Gastrocnemius medialis (tissue), 4 donors: ENCODE measurements at regions not wholly inside any gene's neighbourhood (a gene's known extent, or its start where the extent isn't known, plus 50 kb on each side); places are given as distances from the start of the nearest gene placed in this dataset.
"Not testable (repeated sequence)": the region's sequence is repeated elsewhere in the genome, so short reads cannot be mapped to it uniquely, and the experiment has no call there.

ENCODE experiments used
- ATAC-seq, 2 donors: fragments of 150-250 bp; one replicate each; pipeline ENCODE4 v1.9.1; 2016
- DNase-seq, 2 donors: peaks; one replicate each; pipeline ENCODE4 v3.0.0-alpha.2; 2019
- H3K27ac ChIP-seq, 4 donors: fragments of 200-600 bp; sonication (generic); 1 replicate in 1 of 4; 2 replicates in 3 of 4; pipeline ENCODE4 v1.5.1; 2016 to 2018; ENCODE audit warnings: mild to moderate bottlenecking in 2 of 4, moderate library complexity in 1 of 4
- H3K27me3 ChIP-seq, 3 donors: fragments of 200-600 bp; sonication (generic) in 2 of 3; 1 replicate in 1 of 3; 2 replicates in 2 of 3; pipeline versions ENCODE4 v1.5.1 to v1.6.0; 2016 to 2019; ENCODE audit warnings: mild to moderate bottlenecking in 1 of 3, moderate library complexity in 1 of 3
- H3K36me3 ChIP-seq, 2 donors: fragments of 200-600 bp; sonication (generic) in 1 of 2; one replicate each; pipeline ENCODE4 v1.5.1; 2017 to 2018
- H3K4me1 ChIP-seq, 2 donors: fragments of 200-600 bp; sonication (generic) in 1 of 2; one replicate each; pipeline ENCODE4 v1.5.1; 2016 to 2017; ENCODE audit warnings: mild to moderate bottlenecking in 2 of 2
- H3K4me3 ChIP-seq, 4 donors: fragments of 200-600 bp; sonication (generic) in 3 of 4; 1 replicate in 1 of 4; 2 replicates in 3 of 4; pipeline ENCODE4 v1.5.1; 2016 to 2019; ENCODE audit warnings: mild to moderate bottlenecking in 2 of 4
- H3K9me3 ChIP-seq, 3 donors: fragments of 200-600 bp; sonication (generic) in 2 of 3; 1 replicate in 1 of 3; 2 replicates in 2 of 3; pipeline ENCODE4 v1.5.1; 2016 to 2019
- POLR2A ChIP-seq, 2 donors: fragments of 450-650 bp; IDR thresholded peaks; one replicate each; pipeline ENCODE4 v1.6.1; 2017; ENCODE audit warnings: antibody characterized with exemption in 2 of 2, mild to moderate bottlenecking in 2 of 2, moderate library complexity in 2 of 2
- in situ Hi-C, 4 donors: fragments of 200-750 bp; cut with MboI; loops; one replicate each; pipeline versions ENCODE4 v1.15.0 to v1.8.0; 2017; ENCODE audit warnings: low sequenced_read_pairs in 4 of 4
- intact Hi-C: fragments of 100-400 bp; cut with DNase I; formaldehyde crosslinking; loops from one replicate; pipeline ENCODE4 v1.15.1; 2023; ENCODE audit warnings: low total_unique reads
- TF ChIP-seq, protein P1 (sequence below), 5 experiments: fragments of 450-650 bp in 3 of 5; fragments of 200-600 bp in 2 of 5; sonication (generic) in 2 of 5; IDR thresholded peaks in 4 of 5; conservative IDR thresholded peaks in 1 of 5; 1 replicate in 4 of 5; 2 replicates in 1 of 5; pipeline ENCODE4 v1.5.1; 2016 to 2019; ENCODE audit warnings: antibody characterized with exemption in 5 of 5, mild to moderate bottlenecking in 3 of 5, moderate library complexity in 3 of 5

GRCh38 chr16:86076606-86077005, 177.6 kb downstream of the IRF8 start:
- H3K4me1 ChIP-seq: no peaks in the 10 kb centered on the region
- no peak overlapping the region for H3K27ac ChIP-seq
- TF ChIP-seq, protein P1, sequence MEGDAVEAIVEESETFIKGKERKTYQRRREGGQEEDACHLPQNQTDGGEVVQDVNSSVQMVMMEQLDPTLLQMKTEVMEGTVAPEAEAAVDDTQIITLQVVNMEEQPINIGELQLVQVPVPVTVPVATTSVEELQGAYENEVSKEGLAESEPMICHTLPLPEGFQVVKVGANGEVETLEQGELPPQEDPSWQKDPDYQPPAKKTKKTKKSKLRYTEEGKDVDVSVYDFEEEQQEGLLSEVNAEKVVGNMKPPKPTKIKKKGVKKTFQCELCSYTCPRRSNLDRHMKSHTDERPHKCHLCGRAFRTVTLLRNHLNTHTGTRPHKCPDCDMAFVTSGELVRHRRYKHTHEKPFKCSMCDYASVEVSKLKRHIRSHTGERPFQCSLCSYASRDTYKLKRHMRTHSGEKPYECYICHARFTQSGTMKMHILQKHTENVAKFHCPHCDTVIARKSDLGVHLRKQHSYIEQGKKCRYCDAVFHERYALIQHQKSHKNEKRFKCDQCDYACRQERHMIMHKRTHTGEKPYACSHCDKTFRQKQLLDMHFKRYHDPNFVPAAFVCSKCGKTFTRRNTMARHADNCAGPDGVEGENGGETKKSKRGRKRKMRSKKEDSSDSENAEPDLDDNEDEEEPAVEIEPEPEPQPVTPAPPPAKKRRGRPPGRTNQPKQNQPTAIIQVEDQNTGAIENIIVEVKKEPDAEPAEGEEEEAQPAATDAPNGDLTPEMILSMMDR (IDR thresholded peaks at IDR 0.05 in 4 of 5, conservative IDR thresholded peaks at IDR 0.05 in 1 of 5): no peak
- no peak for DNase-seq
- intact Hi-C loops (no loop called here), in situ Hi-C loops (loop anchor here in 3 of 4 donors (5.0 to 10.0 kb wide), 3 partner anchors 438 to 448 kb away; partner anchors contain the start of gene FOXF1 (in 1 of the 3))
- no peaks in the 10 kb centered on the region for H3K9me3 ChIP-seq
- H3K4me3 ChIP-seq: no peak overlapping the region
- ATAC-seq: no peak
- H3K36me3 ChIP-seq: no peaks in the 10 kb centered on the region
- peaks cover 0 to 30% (median 8%) of the 10 kb centered on the region in 3 donors for H3K27me3 ChIP-seq

DNA sequence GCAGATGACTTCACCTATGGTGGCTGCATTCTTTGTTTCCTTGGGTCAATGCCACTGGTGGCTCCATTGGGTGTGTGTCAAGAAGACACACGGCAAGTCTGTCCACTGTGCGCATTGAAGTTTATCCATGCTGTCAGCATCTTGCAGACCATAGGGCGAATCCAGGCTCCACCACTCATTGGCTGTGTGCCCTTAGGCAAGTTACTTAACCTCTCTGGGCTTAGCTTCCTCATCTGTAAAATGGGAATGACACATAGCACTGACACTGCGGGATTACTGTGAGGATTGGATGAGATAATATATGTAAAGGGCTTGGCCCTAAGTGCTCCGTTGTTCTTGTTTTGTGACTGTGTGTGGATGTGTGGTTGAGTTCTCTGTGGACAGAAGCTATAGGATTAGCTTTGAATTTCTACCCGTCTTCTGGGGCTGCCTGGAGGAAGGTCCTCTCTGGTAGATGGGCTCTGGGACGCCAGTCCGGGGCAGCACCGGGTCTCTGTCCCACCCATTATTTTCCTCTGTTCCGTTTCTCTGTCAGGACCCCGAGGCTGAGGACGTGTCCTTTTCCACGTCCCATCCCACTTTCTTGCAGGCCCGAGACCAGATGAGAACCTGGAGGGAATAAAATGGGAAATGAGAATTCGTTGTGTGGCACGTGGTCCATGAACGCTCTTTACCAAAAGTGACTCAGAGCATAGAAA, 178.4 kb downstream of the IRF8 start:
- Histone ChIP-seq H3K27me3 (peaks cover 0 to 33% (median 8%) of the 10 kb centered on the region in 3 donors), H3K27ac (no peak overlapping the region), H3K36me3 (no peaks in the 10 kb centered on the region), H3K9me3 (no peaks in the 10 kb centered on the region), H3K4me1 (no peaks in the 10 kb centered on the region), H3K4me3 (no peak overlapping the region)
- in situ Hi-C loops: loop anchor here in 3 of 4 donors (5.0 to 10.0 kb wide), 3 partner anchors 437 to 447 kb away; partner anchors contain the start of gene FOXF1 (in 1 of the 3)
- no peak for DNase-seq
- intact Hi-C loops: no loop called here
- no peak for ATAC-seq
- TF ChIP-seq POLR2A (IDR thresholded peaks at IDR 0.05): no peak
- TF ChIP-seq, protein P1 (IDR thresholded peaks at IDR 0.05 in 4 of 5, conservative IDR thresholded peaks at IDR 0.05 in 1 of 5): no peak

GRCh38 chr16:86078121-86078600, 179.2 kb downstream of the IRF8 start:
- TF ChIP-seq, protein P1 (IDR thresholded peaks at IDR 0.05 in 4 of 5, conservative IDR thresholded peaks at IDR 0.05 in 1 of 5): no peak
- TF ChIP-seq POLR2A (IDR thresholded peaks at IDR 0.05): no peak
- Histone ChIP-seq H3K4me1 (no peaks in the 10 kb centered on the region), H3K27me3 (peaks cover 0 to 32% (median 8%) of the 10 kb centered on the region in 3 donors), H3K4me3 (no peak overlapping the region), H3K27ac (no peak overlapping the region), H3K36me3 (no peaks in the 10 kb centered on the region), H3K9me3 (no peaks in the 10 kb centered on the region)
- intact Hi-C loops: no loop called here
- ATAC-seq (no peak), DNase-seq (no peak)
- in situ Hi-C loops: loop anchor here in 3 of 4 donors (5.0 to 10.0 kb wide), 3 partner anchors 437 to 447 kb away; partner anchors contain the start of gene FOXF1 (in 1 of the 3)

- H3K4me3 ChIP-seq, H3K9me3 ChIP-seq, H3K36me3 ChIP-seq, ATAC-seq, H3K4me1 ChIP-seq, DNase-seq, H3K27ac ChIP-seq, intact Hi-C loops: not testable (repeated sequence)
- H3K27me3 ChIP-seq: peaks cover 0 to 35% (median 12%) of the 10 kb centered on the region in 3 donors
- in situ Hi-C loops: loop anchor here in 3 of 4 donors (5.0 to 10.0 kb wide), 3 partner anchors 436 to 446 kb away; partner anchors contain the start of gene FOXF1 (in 1 of the 3)
Measured at GRCh38 chr16:86078711-86079110, 179.7 kb downstream of the IRF8 start.

DNA sequence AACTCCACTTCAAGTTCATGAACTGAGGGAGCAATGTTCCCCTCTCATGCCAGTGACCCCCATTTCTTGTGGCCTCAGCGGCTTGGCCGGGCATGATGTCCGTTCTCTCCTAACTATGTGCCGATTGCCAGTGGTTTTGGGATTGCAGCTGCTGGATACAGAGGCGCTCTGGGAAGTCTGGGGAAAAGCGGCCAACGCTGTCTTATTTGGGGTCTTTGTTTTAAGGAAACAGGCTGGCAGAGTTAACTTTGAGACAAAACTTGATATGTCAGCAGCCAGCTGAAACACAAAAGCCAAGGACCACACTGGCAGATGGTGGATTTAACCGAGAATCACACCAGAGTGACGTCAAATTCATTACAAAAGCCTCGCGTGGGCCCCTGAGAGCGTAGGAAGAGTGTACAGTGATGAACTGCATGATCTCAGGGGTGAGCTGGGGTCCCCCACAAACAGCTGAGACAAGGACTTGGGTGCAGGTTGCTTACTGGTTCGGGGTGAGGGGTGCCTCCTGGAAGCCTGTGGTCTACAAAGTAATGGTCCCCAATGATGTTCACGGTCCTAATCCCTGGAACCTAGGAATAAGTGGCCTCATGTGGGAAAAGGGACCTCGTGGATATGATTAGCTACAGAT, 180.4 kb downstream of the IRF8 start:
- Histone ChIP-seq H3K4me3 (no peak overlapping the region), H3K36me3 (no peaks in the 10 kb centered on the region), H3K4me1 (no peaks in the 10 kb centered on the region), H3K27ac (no peak overlapping the region), H3K9me3 (no peaks in the 10 kb centered on the region), H3K27me3 (peaks cover 0 to 31% (median 12%) of the 10 kb centered on the region in 3 donors)
- TF ChIP-seq POLR2A (IDR thresholded peaks at IDR 0.05): no peak
- TF ChIP-seq, protein P1 (IDR thresholded peaks at IDR 0.05 in 4 of 5, conservative IDR thresholded peaks at IDR 0.05 in 1 of 5): no peak
- in situ Hi-C loops: loop anchor here in 3 of 4 donors (5.0 to 10.0 kb wide), 3 partner anchors 435 to 445 kb away; partner anchors contain the start of gene FOXF1 (in 1 of the 3)
- ATAC-seq (no peak), DNase-seq (no peak)
- intact Hi-C loops: no loop called here
